ENCODE measurements at regions not wholly inside any gene's neighbourhood (a gene's known extent, or its start where the extent isn't known, plus 50 kb on each side); places are given as distances from the start of the nearest gene placed in this dataset.

DNA sequence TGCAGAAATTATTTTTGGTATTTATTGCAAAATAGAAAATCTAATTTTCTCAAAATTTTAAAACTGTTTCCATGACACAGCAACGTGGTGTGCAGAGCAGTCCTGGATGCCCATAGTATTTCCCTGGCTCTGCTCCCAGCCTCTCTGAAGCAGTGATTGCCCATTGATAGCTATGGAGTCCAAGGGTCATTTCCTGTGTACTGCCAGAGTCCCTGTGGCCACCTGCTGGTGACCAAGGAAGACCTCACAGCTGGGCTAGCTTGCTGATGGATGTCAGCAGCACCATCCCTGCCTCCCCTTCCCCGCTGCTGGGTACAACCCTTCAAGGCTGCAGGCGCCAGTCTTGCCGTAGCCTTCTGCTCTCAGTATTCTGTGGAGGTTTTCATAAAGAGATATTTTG is 184.1 kb downstream of the DIRAS2 start:
- Histone ChIP-seq H3K9ac (ENCODE audit: low read length) (no peak overlapping the region), H3K4me2 (ENCODE audit: low read length, poor library complexity, severe bottlenecking) (no peak overlapping the region), H2BK15ac (ENCODE audit: low read depth, poor library complexity, severe bottlenecking) (no peak overlapping the region), H3K79me1 (replicated peaks; ENCODE audit: low read length, poor library complexity, severe bottlenecking) (no peaks in the 10 kb centered on the region), H3K4me3 (ENCODE audit: insufficient read depth in 1 of 2, low read depth in 1 of 2, low read length in 2 of 2) (no peak overlapping the region), H4K91ac (ENCODE audit: low read length) (no peak overlapping the region), H2BK5ac (ENCODE audit: low read depth, low read length, poor library complexity, severe bottlenecking) (no peak overlapping the region), H4K8ac (ENCODE audit: low read length) (no peak overlapping the region), H3K27me3 (ENCODE audit: control insufficient read depth in 1 of 2, insufficient read depth in 1 of 2, low read length in 2 of 2) (no peaks in the 10 kb centered on the region), H2AFZ (ENCODE audit: low read depth, low read length) (no peak overlapping the region), H3K14ac (ENCODE audit: low read length in 2 of 2) (no peak overlapping the region), H2BK120ac (ENCODE audit: low read depth, low read length) (no peak overlapping the region), H2BK12ac (ENCODE audit: low read length in 2 of 2) (no peak overlapping the region), H3K9me3 (ENCODE audit: control insufficient read depth, low read length) (peaks cover 6% of the 10 kb centered on the region), H3K27ac (ENCODE audit: low read length, poor library complexity, severe bottlenecking) (no peak overlapping the region), H3K4ac (ENCODE audit: low read depth in 1 of 2, low read length in 2 of 2) (no peak overlapping the region), H3K23ac (ENCODE audit: low read length in 2 of 2) (no peak overlapping the region), H3K18ac (ENCODE audit: low read depth in 1 of 2, low read length in 2 of 2) (no peak overlapping the region), H3K4me1 (ENCODE audit: control insufficient read depth, insufficient read depth, low read depth, low read length) (peaks cover 6% of the 10 kb centered on the region), H2AK5ac (ENCODE audit: low read length, severe bottlenecking) (peak overlapping the region; percentile 67), H3K36me3 (ENCODE audit: control insufficient read depth in 1 of 2, insufficient read depth in 2 of 2, low read depth in 1 of 2, low read length in 2 of 2) (no peaks in the 10 kb centered on the region)
- no peak for DNase-seq
- 81% methylated on average over 4 of the region's 4 CpGs for WGBS

- Histone ChIP-seq H2BK15ac (ENCODE audit: low read depth, poor library complexity, severe bottlenecking) (no peak overlapping the region), H3K36me3 (ENCODE audit: control insufficient read depth in 1 of 2, insufficient read depth in 2 of 2, low read depth in 1 of 2, low read length in 2 of 2) (no peaks in the 10 kb centered on the region), H3K4ac (ENCODE audit: low read depth in 1 of 2, low read length in 2 of 2) (no peak overlapping the region), H3K14ac (ENCODE audit: low read length in 2 of 2) (no peak overlapping the region), H2BK5ac (ENCODE audit: low read depth, low read length, poor library complexity, severe bottlenecking) (no peak overlapping the region), H3K27ac (ENCODE audit: low read length, poor library complexity, severe bottlenecking) (no peak overlapping the region), H2BK12ac (ENCODE audit: low read length in 2 of 2) (no peak overlapping the region), H3K4me1 (ENCODE audit: control insufficient read depth, insufficient read depth, low read depth, low read length) (peaks cover 6% of the 10 kb centered on the region), H3K23ac (ENCODE audit: low read length in 2 of 2) (no peak overlapping the region), H3K9me3 (ENCODE audit: control insufficient read depth, low read length) (peaks cover 5% of the 10 kb centered on the region), H3K4me3 (ENCODE audit: insufficient read depth in 1 of 2, low read depth in 1 of 2, low read length in 2 of 2) (no peak overlapping the region), H3K9ac (ENCODE audit: low read length) (no peak overlapping the region), H2AFZ (ENCODE audit: low read depth, low read length) (no peak overlapping the region), H4K8ac (ENCODE audit: low read length) (no peak overlapping the region), H3K4me2 (ENCODE audit: low read length, poor library complexity, severe bottlenecking) (no peak overlapping the region), H3K18ac (ENCODE audit: low read depth in 1 of 2, low read length in 2 of 2) (no peak overlapping the region), H2BK120ac (ENCODE audit: low read depth, low read length) (no peak overlapping the region), H2AK5ac (ENCODE audit: low read length, severe bottlenecking) (no peak overlapping the region), H3K27me3 (ENCODE audit: control insufficient read depth in 1 of 2, insufficient read depth in 1 of 2, low read length in 2 of 2) (no peaks in the 10 kb centered on the region), H3K79me1 (replicated peaks; ENCODE audit: low read length, poor library complexity, severe bottlenecking) (no peaks in the 10 kb centered on the region), H4K91ac (ENCODE audit: low read length) (no peak overlapping the region)
- no peak for DNase-seq
- WGBS = 81% methylated on average over 1 of the region's 4 CpGs
Observed at GRCh38 chr9:90459321-90459720, 183.3 kb downstream of the DIRAS2 start.

DNA sequence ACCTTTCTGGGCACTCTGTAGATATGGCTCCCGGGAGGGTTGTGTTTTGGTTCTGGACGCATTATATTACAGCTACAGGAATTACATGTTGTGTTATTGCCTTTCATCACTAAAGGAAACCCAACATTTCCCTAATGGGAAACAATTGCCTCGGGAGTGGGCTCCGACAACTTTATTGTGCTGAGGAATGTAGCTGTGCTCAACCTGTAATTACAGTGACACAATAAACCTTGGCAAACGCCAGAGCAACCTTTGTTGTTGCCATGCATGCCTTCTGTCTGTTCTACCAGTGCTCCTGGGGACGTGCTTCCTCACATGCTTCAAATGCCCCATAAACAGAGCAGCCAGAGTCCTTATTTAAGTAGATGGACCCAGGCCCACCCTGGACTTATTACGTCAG is 182.4 kb downstream of the DIRAS2 start:
- DNase-seq = no peak
- H2AFZ ChIP-seq (ENCODE audit: low read depth, low read length) = no peak overlapping the region
- H3K27ac ChIP-seq (ENCODE audit: low read length, poor library complexity, severe bottlenecking) = no peak overlapping the region
- H3K79me1 ChIP-seq (replicated peaks; ENCODE audit: low read length, poor library complexity, severe bottlenecking) = no peaks in the 10 kb centered on the region
- peaks cover 6% of the 10 kb centered on the region for H3K4me1 ChIP-seq (ENCODE audit: control insufficient read depth, insufficient read depth, low read depth, low read length)
- H3K27me3 ChIP-seq (ENCODE audit: control insufficient read depth in 1 of 2, insufficient read depth in 1 of 2, low read length in 2 of 2) = no peaks in the 10 kb centered on the region
- H3K18ac ChIP-seq (ENCODE audit: low read depth in 1 of 2, low read length in 2 of 2) = no peak overlapping the region
- H2AK5ac ChIP-seq (ENCODE audit: low read length, severe bottlenecking) = peak overlapping the region; percentile 77
- H3K9me3 ChIP-seq (ENCODE audit: control insufficient read depth, low read length) = no peaks in the 10 kb centered on the region
- no peak overlapping the region for H3K23ac ChIP-seq (ENCODE audit: low read length in 2 of 2)
- no peak overlapping the region for H4K91ac ChIP-seq (ENCODE audit: low read length)
- 43% methylated on average over 5 of the region's 7 CpGs for WGBS
- H2BK15ac ChIP-seq (ENCODE audit: low read depth, poor library complexity, severe bottlenecking) = no peak overlapping the region
- H3K4me3 ChIP-seq (ENCODE audit: insufficient read depth in 1 of 2, low read depth in 1 of 2, low read length in 2 of 2) = no peak overlapping the region
- H3K36me3 ChIP-seq (ENCODE audit: control insufficient read depth in 1 of 2, insufficient read depth in 2 of 2, low read depth in 1 of 2, low read length in 2 of 2) = no peaks in the 10 kb centered on the region
- H2BK5ac ChIP-seq (ENCODE audit: low read depth, low read length, poor library complexity, severe bottlenecking) = peak overlapping the region; percentile 39
- no peak overlapping the region for H4K8ac ChIP-seq (ENCODE audit: low read length)
- H3K4ac ChIP-seq (ENCODE audit: low read depth in 1 of 2, low read length in 2 of 2) = no peak overlapping the region
- no peak overlapping the region for H3K4me2 ChIP-seq (ENCODE audit: low read length, poor library complexity, severe bottlenecking)
- no peak overlapping the region for H3K9ac ChIP-seq (ENCODE audit: low read length)
- H3K14ac ChIP-seq (ENCODE audit: low read length in 2 of 2) = no peak overlapping the region
- H2BK120ac ChIP-seq (ENCODE audit: low read depth, low read length) = no peak overlapping the region
- no peak overlapping the region for H2BK12ac ChIP-seq (ENCODE audit: low read length in 2 of 2)

DNA sequence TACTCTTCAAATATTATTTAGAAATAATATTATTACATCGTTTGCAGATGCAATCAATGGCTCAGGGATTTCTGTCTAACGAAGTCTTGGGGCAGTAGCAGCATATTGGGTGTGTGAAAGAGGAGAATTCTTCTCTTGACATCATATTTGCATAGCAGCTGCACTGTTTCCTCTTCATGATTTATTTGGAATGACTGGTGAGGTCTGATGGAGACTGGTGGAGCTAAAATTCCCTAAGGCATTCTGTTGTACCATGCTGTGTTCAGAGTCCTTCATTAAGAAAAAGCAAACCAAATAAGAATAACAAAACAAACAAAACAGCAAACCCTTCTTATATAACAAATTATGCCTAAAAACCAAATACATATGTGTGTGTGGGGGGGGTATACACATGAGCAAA is 177.6 kb downstream of the DIRAS2 start:
- 55% methylated on average over 2 of the region's 2 CpGs for WGBS
- no peaks in the 10 kb centered on the region for H3K36me3 ChIP-seq (ENCODE audit: control insufficient read depth in 1 of 2, insufficient read depth in 2 of 2, low read depth in 1 of 2, low read length in 2 of 2)
- no peak overlapping the region for H4K91ac ChIP-seq (ENCODE audit: low read length)
- H3K4me3 ChIP-seq (ENCODE audit: insufficient read depth in 1 of 2, low read depth in 1 of 2, low read length in 2 of 2) = no peak overlapping the region
- no peak overlapping the region for H3K9ac ChIP-seq (ENCODE audit: low read length)
- no peak overlapping the region for H3K4ac ChIP-seq (ENCODE audit: low read depth in 1 of 2, low read length in 2 of 2)
- H3K18ac ChIP-seq (ENCODE audit: low read depth in 1 of 2, low read length in 2 of 2) = no peak overlapping the region
- no peak overlapping the region for H2AFZ ChIP-seq (ENCODE audit: low read depth, low read length)
- no peaks in the 10 kb centered on the region for H3K4me1 ChIP-seq (ENCODE audit: control insufficient read depth, insufficient read depth, low read depth, low read length)
- H3K79me1 ChIP-seq (replicated peaks; ENCODE audit: low read length, poor library complexity, severe bottlenecking) = no peaks in the 10 kb centered on the region
- H3K27me3 ChIP-seq (ENCODE audit: control insufficient read depth in 1 of 2, insufficient read depth in 1 of 2, low read length in 2 of 2) = peaks cover 0 to 3% of the 10 kb centered on the region in 2 experiments
- no peak overlapping the region for H2AK5ac ChIP-seq (ENCODE audit: low read length, severe bottlenecking)
- H2BK12ac ChIP-seq (ENCODE audit: low read length in 2 of 2) = no peak overlapping the region
- no peaks in the 10 kb centered on the region for H3K9me3 ChIP-seq (ENCODE audit: control insufficient read depth, low read length)
- no peak overlapping the region for H3K23ac ChIP-seq (ENCODE audit: low read length in 2 of 2)
- DNase-seq = peak; percentile 1
- H2BK5ac ChIP-seq (ENCODE audit: low read depth, low read length, poor library complexity, severe bottlenecking) = no peak overlapping the region
- no peak overlapping the region for H3K14ac ChIP-seq (ENCODE audit: low read length in 2 of 2)
- H3K27ac ChIP-seq (ENCODE audit: low read length, poor library complexity, severe bottlenecking) = no peak overlapping the region
- H2BK120ac ChIP-seq (ENCODE audit: low read depth, low read length) = no peak overlapping the region
- H4K8ac ChIP-seq (ENCODE audit: low read length) = no peak overlapping the region
- H3K4me2 ChIP-seq (ENCODE audit: low read length, poor library complexity, severe bottlenecking) = no peak overlapping the region
- H2BK15ac ChIP-seq (ENCODE audit: low read depth, poor library complexity, severe bottlenecking) = no peak overlapping the region
